ENCODE measurements at regions not wholly inside any gene's neighbourhood (a gene's known extent, or its start where the extent isn't known, plus 50 kb on each side); places are given as distances from the start of the nearest gene placed in this dataset.

- H3K9me3 ChIP-seq (ENCODE audit: low read depth) = no peaks in the 10 kb centered on the region
- DNase-seq (ENCODE audit: low read depth in 1 of 2, low spot score in 1 of 2) = no peak
- no peak overlapping the region for H3K27ac ChIP-seq
- no peaks in the 10 kb centered on the region for H3K27me3 ChIP-seq
- H3K4me1 ChIP-seq (ENCODE audit: low read depth) = no peaks in the 10 kb centered on the region
- no peaks in the 10 kb centered on the region for H3K36me3 ChIP-seq
- no peak overlapping the region for H3K4me3 ChIP-seq
- TF ChIP-seq, protein P1, sequence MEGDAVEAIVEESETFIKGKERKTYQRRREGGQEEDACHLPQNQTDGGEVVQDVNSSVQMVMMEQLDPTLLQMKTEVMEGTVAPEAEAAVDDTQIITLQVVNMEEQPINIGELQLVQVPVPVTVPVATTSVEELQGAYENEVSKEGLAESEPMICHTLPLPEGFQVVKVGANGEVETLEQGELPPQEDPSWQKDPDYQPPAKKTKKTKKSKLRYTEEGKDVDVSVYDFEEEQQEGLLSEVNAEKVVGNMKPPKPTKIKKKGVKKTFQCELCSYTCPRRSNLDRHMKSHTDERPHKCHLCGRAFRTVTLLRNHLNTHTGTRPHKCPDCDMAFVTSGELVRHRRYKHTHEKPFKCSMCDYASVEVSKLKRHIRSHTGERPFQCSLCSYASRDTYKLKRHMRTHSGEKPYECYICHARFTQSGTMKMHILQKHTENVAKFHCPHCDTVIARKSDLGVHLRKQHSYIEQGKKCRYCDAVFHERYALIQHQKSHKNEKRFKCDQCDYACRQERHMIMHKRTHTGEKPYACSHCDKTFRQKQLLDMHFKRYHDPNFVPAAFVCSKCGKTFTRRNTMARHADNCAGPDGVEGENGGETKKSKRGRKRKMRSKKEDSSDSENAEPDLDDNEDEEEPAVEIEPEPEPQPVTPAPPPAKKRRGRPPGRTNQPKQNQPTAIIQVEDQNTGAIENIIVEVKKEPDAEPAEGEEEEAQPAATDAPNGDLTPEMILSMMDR (IDR thresholded peaks at IDR 0.05; ENCODE audit: low read depth, low read length) = no peak
Observed at GRCh38 chr15:46607077-46607476, 972.2 kb downstream of the SQOR start.

GRCh38 chr15:46616033-46616432 is 981.2 kb downstream of the SQOR start:
- Histone ChIP-seq H3K4me1 (ENCODE audit: low read depth) (no peaks in the 10 kb centered on the region), H3K9me3 (ENCODE audit: low read depth) (no peaks in the 10 kb centered on the region), H3K36me3 (no peaks in the 10 kb centered on the region), H3K27ac (no peak overlapping the region), H3K4me3 (no peak overlapping the region), H3K27me3 (no peaks in the 10 kb centered on the region)
- no peak for DNase-seq (ENCODE audit: low read depth in 1 of 2, low spot score in 1 of 2)
- TF ChIP-seq, protein P1 (IDR thresholded peaks at IDR 0.05; ENCODE audit: low read depth, low read length) = no peak

DNA sequence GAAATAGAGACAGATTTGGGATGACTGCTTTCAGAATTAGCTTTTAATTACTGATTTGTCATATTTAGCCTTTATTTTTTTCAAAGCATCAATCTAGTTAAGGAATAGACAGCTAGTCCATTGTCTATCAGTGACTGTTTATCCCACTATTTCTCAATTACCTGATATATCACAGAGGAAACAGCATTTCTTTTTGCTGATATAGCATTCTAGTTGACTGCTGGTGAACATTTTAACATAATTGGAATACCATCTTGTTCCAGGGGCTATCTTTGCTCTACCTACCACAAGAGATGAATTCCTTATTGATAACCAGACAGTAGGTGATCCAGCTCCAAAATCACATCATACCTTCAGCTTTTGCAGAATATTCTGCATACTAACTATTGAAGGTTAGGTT is 982.7 kb downstream of the SQOR start:
- Histone ChIP-seq H3K27me3 (no peaks in the 10 kb centered on the region), H3K27ac (no peak overlapping the region), H3K4me1 (ENCODE audit: low read depth) (no peaks in the 10 kb centered on the region), H3K4me3 (no peak overlapping the region), H3K9me3 (ENCODE audit: low read depth) (no peaks in the 10 kb centered on the region), H3K36me3 (no peaks in the 10 kb centered on the region)
- DNase-seq (ENCODE audit: low read depth in 1 of 2, low spot score in 1 of 2) = no peak
- TF ChIP-seq, protein P1 (IDR thresholded peaks at IDR 0.05; ENCODE audit: low read depth, low read length) = no peak

DNA sequence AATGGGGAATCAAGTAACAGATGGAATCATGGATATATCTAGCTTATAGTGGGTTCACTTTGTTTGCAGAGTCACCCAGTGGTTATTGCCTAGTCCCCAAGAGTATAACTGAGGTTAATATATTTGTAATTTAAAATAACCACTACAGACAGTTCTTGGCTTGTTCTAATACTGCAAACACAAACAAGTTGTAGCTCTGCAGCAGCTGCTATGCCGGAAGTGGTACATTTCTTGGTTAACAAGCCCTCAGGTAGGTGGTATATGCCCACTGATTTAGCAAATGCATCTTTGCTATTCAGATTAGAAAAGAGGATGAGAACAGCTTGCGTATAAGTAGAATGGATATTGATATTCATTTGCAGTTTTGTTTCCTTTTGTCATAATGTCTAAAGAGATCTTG is 984.2 kb downstream of the SQOR start:
- Histone ChIP-seq H3K9me3 (ENCODE audit: low read depth) (no peaks in the 10 kb centered on the region), H3K4me1 (ENCODE audit: low read depth) (no peaks in the 10 kb centered on the region), H3K27ac (no peak overlapping the region), H3K4me3 (no peak overlapping the region), H3K36me3 (no peaks in the 10 kb centered on the region), H3K27me3 (no peaks in the 10 kb centered on the region)
- TF ChIP-seq, protein P1 (IDR thresholded peaks at IDR 0.05; ENCODE audit: low read depth, low read length) = no peak
- no peak for DNase-seq (ENCODE audit: low read depth in 1 of 2, low spot score in 1 of 2)

DNA sequence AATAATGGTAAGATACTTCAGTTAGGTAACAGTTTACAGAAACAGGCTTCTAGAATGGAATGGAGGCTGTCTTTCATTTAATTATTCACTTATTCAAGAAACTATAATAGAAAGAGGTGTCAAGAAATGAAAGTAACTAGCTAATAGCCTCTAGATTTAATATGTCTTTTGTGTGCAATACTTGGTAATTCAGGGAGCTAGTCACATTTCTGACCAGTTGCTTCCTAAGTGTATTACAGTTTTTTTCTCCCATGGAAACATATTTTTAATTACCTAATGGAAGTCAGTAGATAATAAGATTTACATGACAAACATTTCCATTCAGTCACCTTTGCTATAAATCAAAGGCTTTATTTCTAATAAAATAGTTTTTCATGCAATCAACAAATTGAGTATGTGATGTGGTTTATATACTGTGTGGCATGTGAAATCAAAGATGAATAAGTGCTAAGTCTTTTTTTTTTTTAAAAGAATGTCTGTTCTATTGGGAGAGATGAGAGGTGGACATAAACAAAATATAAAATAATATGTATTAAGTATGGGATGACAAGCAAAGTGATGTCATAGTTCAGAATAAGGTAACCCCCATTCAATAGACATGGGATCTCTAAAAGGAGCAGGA is 985.7 kb downstream of the SQOR start:
- H3K27ac ChIP-seq = no peak overlapping the region
- no peak for DNase-seq (ENCODE audit: low read depth in 1 of 2, low spot score in 1 of 2)
- no peaks in the 10 kb centered on the region for H3K36me3 ChIP-seq
- H3K4me3 ChIP-seq = no peak overlapping the region
- H3K4me1 ChIP-seq (ENCODE audit: low read depth) = no peaks in the 10 kb centered on the region
- TF ChIP-seq, protein P1 (IDR thresholded peaks at IDR 0.05; ENCODE audit: low read depth, low read length) = no peak
- H3K9me3 ChIP-seq (ENCODE audit: low read depth) = no peaks in the 10 kb centered on the region
- no peaks in the 10 kb centered on the region for H3K27me3 ChIP-seq
